ENCODE measurements at regions not wholly inside any gene's neighbourhood (a gene's known extent, or its start where the extent isn't known, plus 50 kb on each side); places are given as distances from the start of the nearest gene placed in this dataset.

DNA sequence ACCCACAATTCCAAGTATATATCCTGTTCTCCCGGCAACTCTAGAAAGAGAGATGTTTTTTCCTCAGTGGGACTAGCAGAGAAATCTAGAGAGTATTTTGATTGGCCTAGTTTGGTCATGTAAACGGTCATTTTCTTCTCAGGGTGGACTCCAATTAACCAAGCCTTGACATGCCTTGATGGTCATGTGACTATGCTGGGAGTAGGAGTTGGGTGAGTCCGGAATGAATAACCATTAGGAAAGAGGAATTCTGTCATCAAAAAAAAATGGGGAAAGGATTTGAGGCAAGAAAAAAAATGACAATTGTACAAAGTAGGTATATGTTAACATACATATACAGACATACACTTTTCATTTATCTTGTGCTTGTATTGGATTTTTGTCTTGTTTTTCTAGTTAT lies 248.2 kb upstream of the CDH20 start:
- H3K4me3 ChIP-seq (ENCODE audit: low read length in 2 of 2) = no peak overlapping the region
- 94% methylated on average over 3 of the region's 3 CpGs for WGBS
- H3K27me3 ChIP-seq (ENCODE audit: control insufficient read depth in 2 of 2, insufficient read depth in 1 of 2, low read length in 1 of 2) = no peaks in the 10 kb centered on the region
- no peak overlapping the region for H3K27ac ChIP-seq (ENCODE audit: low read depth in 1 of 2, low read length in 1 of 2)
- no peaks in the 10 kb centered on the region for H3K36me3 ChIP-seq (ENCODE audit: control insufficient read depth in 2 of 2, insufficient read depth in 2 of 2, low read length in 1 of 2)
- DNase-seq (ENCODE audit: low read depth in 6 of 9, low spot score in 9 of 9) = no peak
- H3K9me3 ChIP-seq (ENCODE audit: control insufficient read depth in 2 of 2, insufficient read depth in 1 of 2, low read length in 1 of 2) = no peaks in the 10 kb centered on the region
- H3K4me1 ChIP-seq (ENCODE audit: control insufficient read depth in 2 of 2, insufficient read depth in 2 of 2, low read length in 2 of 2) = no peaks in the 10 kb centered on the region

DNA sequence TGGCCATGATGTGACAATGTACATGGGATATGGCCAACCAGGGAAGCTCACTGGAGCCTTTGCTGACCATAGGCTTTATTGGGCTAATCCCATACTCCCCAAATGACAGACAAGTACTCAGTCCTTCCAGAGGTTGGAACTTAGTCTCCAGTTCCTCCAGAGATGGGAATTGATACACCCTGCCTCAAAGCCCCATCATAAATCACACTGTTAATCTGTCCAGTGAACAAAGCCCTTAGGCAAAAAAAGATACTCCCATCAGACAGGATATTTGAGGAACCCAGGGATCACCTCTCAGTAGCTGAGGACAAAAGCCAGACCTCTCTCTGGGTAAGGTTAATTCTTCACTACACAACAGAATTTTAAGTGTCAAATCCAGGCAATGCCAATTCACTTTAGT lies 247.5 kb upstream of the CDH20 start:
- H3K36me3 ChIP-seq (ENCODE audit: control insufficient read depth in 2 of 2, insufficient read depth in 2 of 2, low read length in 1 of 2) = no peaks in the 10 kb centered on the region
- no peak overlapping the region for H3K4me3 ChIP-seq (ENCODE audit: low read length in 2 of 2)
- H3K4me1 ChIP-seq (ENCODE audit: control insufficient read depth in 2 of 2, insufficient read depth in 2 of 2, low read length in 2 of 2) = no peaks in the 10 kb centered on the region
- no peaks in the 10 kb centered on the region for H3K9me3 ChIP-seq (ENCODE audit: control insufficient read depth in 2 of 2, insufficient read depth in 1 of 2, low read length in 1 of 2)
- no peak for DNase-seq (ENCODE audit: low read depth in 6 of 9, low spot score in 9 of 9)
- H3K27ac ChIP-seq (ENCODE audit: low read depth in 1 of 2, low read length in 1 of 2) = no peak overlapping the region
- no peaks in the 10 kb centered on the region for H3K27me3 ChIP-seq (ENCODE audit: control insufficient read depth in 2 of 2, insufficient read depth in 1 of 2, low read length in 1 of 2)

DNA sequence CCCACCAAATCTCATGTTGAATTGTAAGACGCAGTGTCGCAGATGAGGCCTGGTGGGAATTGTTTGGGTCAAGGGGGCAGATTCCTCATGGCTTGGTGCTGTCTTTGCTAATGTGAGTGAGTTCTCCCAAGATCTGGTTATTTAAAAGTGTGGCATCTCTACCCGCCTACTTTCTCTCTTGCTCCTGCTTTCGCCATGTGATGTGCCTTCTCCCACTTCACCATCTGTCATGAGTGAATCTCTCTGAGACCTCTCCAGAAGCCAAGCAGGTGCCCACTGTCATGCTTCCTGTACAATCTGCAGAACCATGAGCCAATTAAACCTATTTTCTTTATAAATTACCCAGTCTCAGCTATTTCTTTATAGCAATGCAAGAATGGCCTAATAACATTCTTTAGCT lies 246.6 kb upstream of the CDH20 start:
- Histone ChIP-seq H3K27ac (ENCODE audit: low read depth in 1 of 2, low read length in 1 of 2) (no peak overlapping the region), H3K4me1 (ENCODE audit: control insufficient read depth in 2 of 2, insufficient read depth in 2 of 2, low read length in 2 of 2) (no peaks in the 10 kb centered on the region), H3K36me3 (ENCODE audit: control insufficient read depth in 2 of 2, insufficient read depth in 2 of 2, low read length in 1 of 2) (no peaks in the 10 kb centered on the region), H3K4me3 (ENCODE audit: low read length in 2 of 2) (no peak overlapping the region), H3K27me3 (ENCODE audit: control insufficient read depth in 2 of 2, insufficient read depth in 1 of 2, low read length in 1 of 2) (no peaks in the 10 kb centered on the region), H3K9me3 (ENCODE audit: control insufficient read depth in 2 of 2, insufficient read depth in 1 of 2, low read length in 1 of 2) (no peaks in the 10 kb centered on the region)
- DNase-seq (ENCODE audit: low read depth in 6 of 9, low spot score in 9 of 9) = no peak
- WGBS = 98% methylated on average over 4 of the region's 4 CpGs

DNA sequence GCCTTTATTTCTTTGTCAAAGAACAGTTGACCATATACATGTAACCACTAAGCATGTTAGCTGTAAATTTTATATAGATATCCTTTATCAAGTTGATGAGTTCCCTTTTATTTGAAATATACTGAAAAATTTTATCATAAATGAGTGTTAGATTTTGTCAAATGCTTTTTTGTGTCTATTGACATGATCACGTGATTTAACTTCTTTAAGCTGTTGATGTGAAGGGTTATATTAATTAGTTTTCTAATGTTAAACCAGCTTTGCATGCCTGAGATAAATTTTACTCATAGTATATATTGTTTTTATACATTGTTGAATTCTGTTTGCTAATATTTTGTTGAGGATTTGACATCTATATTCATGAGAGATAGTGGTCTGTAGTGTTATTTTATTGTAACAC lies 241.9 kb upstream of the CDH20 start:
- no peaks in the 10 kb centered on the region for H3K27me3 ChIP-seq (ENCODE audit: control insufficient read depth in 2 of 2, insufficient read depth in 1 of 2, low read length in 1 of 2)
- no peaks in the 10 kb centered on the region for H3K9me3 ChIP-seq (ENCODE audit: control insufficient read depth in 2 of 2, insufficient read depth in 1 of 2, low read length in 1 of 2)
- H3K4me1 ChIP-seq (ENCODE audit: control insufficient read depth in 2 of 2, insufficient read depth in 2 of 2, low read length in 2 of 2) = no peaks in the 10 kb centered on the region
- H3K27ac ChIP-seq (ENCODE audit: low read depth in 1 of 2, low read length in 1 of 2) = no peak overlapping the region
- no peak for DNase-seq (ENCODE audit: low read depth in 6 of 9, low spot score in 9 of 9)
- H3K36me3 ChIP-seq (ENCODE audit: control insufficient read depth in 2 of 2, insufficient read depth in 2 of 2, low read length in 1 of 2) = no peaks in the 10 kb centered on the region
- no peak overlapping the region for H3K4me3 ChIP-seq (ENCODE audit: low read length in 2 of 2)
- 97% methylated on average over 1 of the region's 1 CpG for WGBS

DNA sequence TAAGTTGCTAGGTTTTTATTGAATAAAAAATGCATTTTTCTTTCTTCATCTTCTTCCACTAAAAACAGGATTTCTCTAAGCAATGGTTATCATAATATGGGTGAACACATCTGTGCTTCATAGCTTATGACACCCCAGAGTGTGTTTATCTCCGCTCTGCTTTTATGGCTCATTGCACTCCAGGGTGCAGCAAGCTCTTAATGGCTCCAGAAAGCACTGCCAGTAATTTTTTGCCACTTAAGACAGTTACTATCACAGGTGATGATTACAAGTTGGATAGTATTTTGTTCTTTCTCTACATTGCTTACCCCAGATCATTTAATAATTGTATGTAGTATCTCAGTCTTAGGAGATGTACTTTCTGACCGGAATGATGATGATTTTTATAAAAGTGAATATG lies 239.3 kb upstream of the CDH20 start:
- no peaks in the 10 kb centered on the region for H3K9me3 ChIP-seq (ENCODE audit: control insufficient read depth in 2 of 2, insufficient read depth in 1 of 2, low read length in 1 of 2)
- H3K27me3 ChIP-seq (ENCODE audit: control insufficient read depth in 2 of 2, insufficient read depth in 1 of 2, low read length in 1 of 2) = no peaks in the 10 kb centered on the region
- H3K36me3 ChIP-seq (ENCODE audit: control insufficient read depth in 2 of 2, insufficient read depth in 2 of 2, low read length in 1 of 2) = no peaks in the 10 kb centered on the region
- no peak overlapping the region for H3K27ac ChIP-seq (ENCODE audit: low read depth in 1 of 2, low read length in 1 of 2)
- 89% methylated on average over 2 of the region's 2 CpGs for WGBS
- no peaks in the 10 kb centered on the region for H3K4me1 ChIP-seq (ENCODE audit: control insufficient read depth in 2 of 2, insufficient read depth in 2 of 2, low read length in 2 of 2)
- no peak for DNase-seq (ENCODE audit: low read depth in 6 of 9, low spot score in 9 of 9)
- no peak overlapping the region for H3K4me3 ChIP-seq (ENCODE audit: low read length in 2 of 2)

DNA sequence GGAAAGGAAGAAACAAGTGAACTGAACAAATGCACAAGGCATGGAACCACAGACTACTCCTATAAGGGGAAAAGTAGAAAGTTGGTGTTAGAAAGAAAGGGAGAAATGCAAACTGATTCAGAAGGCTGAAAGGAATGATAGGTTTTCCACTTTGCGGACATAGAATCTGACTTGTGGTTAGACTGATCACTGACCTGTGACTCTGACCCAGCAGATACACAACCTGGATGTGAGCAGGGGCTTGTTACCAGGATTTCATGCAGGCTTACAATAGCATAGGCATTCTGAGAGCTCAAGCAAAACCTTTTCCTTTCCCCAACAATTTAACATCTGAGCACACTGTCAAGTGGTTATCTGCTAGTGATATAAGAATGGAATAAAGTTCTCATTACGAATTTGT lies 237.0 kb upstream of the CDH20 start:
- no peaks in the 10 kb centered on the region for H3K36me3 ChIP-seq (ENCODE audit: control insufficient read depth in 2 of 2, insufficient read depth in 2 of 2, low read length in 1 of 2)
- DNase-seq (ENCODE audit: low read depth in 6 of 9, low spot score in 9 of 9) = no peak
- H3K27me3 ChIP-seq (ENCODE audit: control insufficient read depth in 2 of 2, insufficient read depth in 1 of 2, low read length in 1 of 2) = no peaks in the 10 kb centered on the region
- H3K4me3 ChIP-seq (ENCODE audit: low read length in 2 of 2) = no peak overlapping the region
- no peaks in the 10 kb centered on the region for H3K9me3 ChIP-seq (ENCODE audit: control insufficient read depth in 2 of 2, insufficient read depth in 1 of 2, low read length in 1 of 2)
- 96% methylated on average over 2 of the region's 2 CpGs for WGBS
- no peaks in the 10 kb centered on the region for H3K4me1 ChIP-seq (ENCODE audit: control insufficient read depth in 2 of 2, insufficient read depth in 2 of 2, low read length in 2 of 2)
- H3K27ac ChIP-seq (ENCODE audit: low read depth in 1 of 2, low read length in 1 of 2) = no peak overlapping the region

DNA sequence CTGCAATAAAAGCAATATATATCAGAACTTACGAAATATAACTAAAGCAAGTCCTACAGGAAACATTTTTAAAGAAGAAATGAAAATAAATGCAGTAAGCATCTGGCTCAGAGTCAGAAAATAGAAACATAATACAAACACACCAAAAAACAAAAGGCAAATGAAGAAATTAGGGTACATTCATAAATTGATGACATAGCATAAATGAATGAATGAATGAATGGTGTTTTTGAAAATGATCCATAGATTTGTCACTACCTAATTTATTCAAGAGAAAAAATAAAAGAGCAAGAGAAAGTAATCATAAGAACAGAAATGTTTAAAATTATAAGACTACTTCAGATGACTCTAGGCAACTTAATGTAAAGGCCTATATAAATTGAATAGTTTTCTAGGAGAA lies 226.1 kb upstream of the CDH20 start:
- no peaks in the 10 kb centered on the region for H3K36me3 ChIP-seq (ENCODE audit: control insufficient read depth in 2 of 2, insufficient read depth in 2 of 2, low read length in 1 of 2)
- no peak overlapping the region for H3K27ac ChIP-seq (ENCODE audit: low read depth in 1 of 2, low read length in 1 of 2)
- no peak for DNase-seq (ENCODE audit: low read depth in 6 of 9, low spot score in 9 of 9)
- no peak overlapping the region for H3K4me3 ChIP-seq (ENCODE audit: low read length in 2 of 2)
- no peaks in the 10 kb centered on the region for H3K9me3 ChIP-seq (ENCODE audit: control insufficient read depth in 2 of 2, insufficient read depth in 1 of 2, low read length in 1 of 2)
- H3K4me1 ChIP-seq (ENCODE audit: control insufficient read depth in 2 of 2, insufficient read depth in 2 of 2, low read length in 2 of 2) = no peaks in the 10 kb centered on the region
- H3K27me3 ChIP-seq (ENCODE audit: control insufficient read depth in 2 of 2, insufficient read depth in 1 of 2, low read length in 1 of 2) = no peaks in the 10 kb centered on the region
- WGBS = 87% methylated on average over 1 of the region's 1 CpG

DNA sequence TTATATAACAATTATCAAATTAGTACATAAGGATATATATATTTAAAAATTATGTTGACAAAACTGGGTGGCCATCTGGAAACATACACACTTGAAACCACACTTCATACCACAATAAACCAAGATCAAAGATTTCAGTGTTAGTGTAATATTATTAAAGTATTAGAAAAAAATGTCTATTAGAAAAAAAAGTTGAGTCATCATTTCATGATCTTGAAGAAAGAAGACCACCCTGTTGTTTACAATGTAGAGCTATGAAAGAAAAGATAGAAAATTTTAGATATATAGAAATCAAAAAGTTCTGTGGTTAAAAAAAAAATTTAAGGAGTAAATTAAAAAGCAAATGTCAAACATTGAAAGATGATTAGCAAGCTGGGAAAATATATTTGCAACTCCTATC lies 224.5 kb upstream of the CDH20 start:
- Histone ChIP-seq H3K27ac (ENCODE audit: low read depth in 1 of 2, low read length in 1 of 2) (no peak overlapping the region), H3K27me3 (ENCODE audit: control insufficient read depth in 2 of 2, insufficient read depth in 1 of 2, low read length in 1 of 2) (no peaks in the 10 kb centered on the region), H3K36me3 (ENCODE audit: control insufficient read depth in 2 of 2, insufficient read depth in 2 of 2, low read length in 1 of 2) (no peaks in the 10 kb centered on the region), H3K9me3 (ENCODE audit: control insufficient read depth in 2 of 2, insufficient read depth in 1 of 2, low read length in 1 of 2) (no peaks in the 10 kb centered on the region), H3K4me3 (ENCODE audit: low read length in 2 of 2) (no peak overlapping the region), H3K4me1 (ENCODE audit: control insufficient read depth in 2 of 2, insufficient read depth in 2 of 2, low read length in 2 of 2) (no peaks in the 10 kb centered on the region)
- DNase-seq (ENCODE audit: low read depth in 6 of 9, low spot score in 9 of 9) = no peak

DNA sequence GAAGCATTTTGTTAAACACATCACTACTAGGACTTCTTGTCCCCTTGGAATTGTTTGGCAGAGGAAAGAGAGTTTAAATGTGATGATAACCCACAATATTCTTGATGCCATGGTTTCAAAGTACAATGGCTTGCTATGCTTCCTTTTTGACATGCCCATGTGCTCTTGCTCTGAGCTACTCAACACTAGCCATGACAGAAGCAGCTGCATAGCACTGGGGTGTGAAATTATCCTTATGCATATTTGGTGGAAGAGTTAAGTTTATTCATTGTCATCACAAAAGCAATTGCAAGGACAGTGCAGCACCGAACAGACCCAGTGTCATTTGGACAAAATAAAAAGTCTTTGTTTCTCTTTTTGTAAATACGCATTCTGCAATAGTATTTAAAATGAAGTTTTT lies 209.9 kb upstream of the CDH20 start:
- Histone ChIP-seq H3K27me3 (ENCODE audit: control insufficient read depth in 2 of 2, insufficient read depth in 1 of 2, low read length in 1 of 2) (no peaks in the 10 kb centered on the region), H3K4me1 (ENCODE audit: control insufficient read depth in 2 of 2, insufficient read depth in 2 of 2, low read length in 2 of 2) (no peaks in the 10 kb centered on the region), H3K9me3 (ENCODE audit: control insufficient read depth in 2 of 2, insufficient read depth in 1 of 2, low read length in 1 of 2) (no peaks in the 10 kb centered on the region), H3K27ac (ENCODE audit: low read depth in 1 of 2, low read length in 1 of 2) (no peak overlapping the region), H3K36me3 (ENCODE audit: control insufficient read depth in 2 of 2, insufficient read depth in 2 of 2, low read length in 1 of 2) (no peaks in the 10 kb centered on the region), H3K4me3 (ENCODE audit: low read length in 2 of 2) (no peak overlapping the region)
- 98% methylated on average over 2 of the region's 2 CpGs for WGBS
- DNase-seq (ENCODE audit: low read depth in 6 of 9, low spot score in 9 of 9) = no peak

DNA sequence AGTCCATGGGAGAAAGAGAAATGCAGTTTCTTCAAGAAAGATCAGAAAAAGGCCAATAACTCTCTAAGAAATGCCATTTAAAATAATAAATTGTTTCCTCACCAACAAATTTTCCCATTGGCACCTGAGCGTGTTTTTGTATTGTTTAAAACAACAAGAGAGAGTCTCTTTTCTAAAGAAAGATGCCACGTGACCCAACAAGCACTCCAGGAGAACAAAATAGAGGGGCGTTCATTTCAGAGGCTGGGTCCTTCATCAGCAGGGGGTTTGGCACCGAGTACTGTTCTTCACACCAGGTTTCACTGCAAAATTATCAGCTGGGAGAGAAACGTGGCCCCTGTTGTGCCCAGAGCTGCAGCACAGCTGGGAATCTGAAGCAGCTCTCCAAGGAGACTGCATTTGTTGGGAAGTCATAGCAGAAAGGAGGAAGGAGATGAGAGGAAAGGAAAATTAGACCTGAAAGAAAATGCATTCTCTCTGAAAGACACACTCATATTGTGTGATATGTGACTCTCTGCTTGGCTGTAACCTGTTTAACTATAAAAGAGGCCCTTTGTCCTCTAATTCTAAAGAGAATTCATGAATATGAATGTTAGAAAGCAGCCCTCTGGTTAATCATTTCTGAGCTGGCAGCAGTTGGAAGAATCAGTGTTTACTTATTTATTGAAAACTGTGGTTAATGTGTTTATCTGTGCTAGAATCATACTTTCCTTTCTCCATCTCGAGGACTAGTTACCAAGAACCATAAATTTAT lies 205.3 kb upstream of the CDH20 start:
- H3K4me3 ChIP-seq (ENCODE audit: low read length in 2 of 2) = no peak overlapping the region
- no peak for DNase-seq (ENCODE audit: low read depth in 6 of 9, low spot score in 9 of 9)
- no peaks in the 10 kb centered on the region for H3K36me3 ChIP-seq (ENCODE audit: control insufficient read depth in 2 of 2, insufficient read depth in 2 of 2, low read length in 1 of 2)
- WGBS = 58% methylated on average over 6 of the region's 6 CpGs
- no peaks in the 10 kb centered on the region for H3K27me3 ChIP-seq (ENCODE audit: control insufficient read depth in 2 of 2, insufficient read depth in 1 of 2, low read length in 1 of 2)
- H3K27ac ChIP-seq (ENCODE audit: low read depth in 1 of 2, low read length in 1 of 2) = no peak overlapping the region
- H3K9me3 ChIP-seq (ENCODE audit: control insufficient read depth in 2 of 2, insufficient read depth in 1 of 2, low read length in 1 of 2) = no peaks in the 10 kb centered on the region
- H3K4me1 ChIP-seq (ENCODE audit: control insufficient read depth in 2 of 2, insufficient read depth in 2 of 2, low read length in 2 of 2) = no peaks in the 10 kb centered on the region
